ENCODE measurements at regions not wholly inside any gene's neighbourhood (a gene's known extent, or its start where the extent isn't known, plus 50 kb on each side); places are given as distances from the start of the nearest gene placed in this dataset.

DNA sequence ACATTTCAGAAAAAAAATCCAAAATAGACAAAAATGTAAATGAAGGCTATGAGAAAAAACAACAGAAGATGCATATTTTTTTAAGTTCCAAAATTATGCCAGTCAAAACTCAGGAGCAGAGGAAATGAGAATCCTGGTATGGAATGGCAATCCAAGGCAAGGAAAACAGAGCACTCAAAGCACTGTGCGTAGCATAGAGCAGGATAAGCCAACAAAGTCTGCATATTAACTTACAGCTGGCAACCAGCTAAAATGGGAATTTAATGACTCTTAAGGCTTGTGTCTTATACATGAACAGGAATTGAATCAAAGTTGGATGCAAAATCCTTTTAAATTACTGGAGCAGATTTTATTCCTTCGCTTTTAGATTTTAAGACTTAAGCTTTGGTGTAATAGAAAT, 203.5 kb upstream of the DAPK1 start:
- Mint-ChIP-seq H3K27me3 (ENCODE audit: low read depth) (no peaks in the 10 kb centered on the region), H3K4me1 (no peaks in the 10 kb centered on the region), H3K27ac (no peak overlapping the region), H3K4me3 (no peak overlapping the region), H3K9me3 (peaks cover 6 to 7% of the 10 kb centered on the region in 2 experiments; a peak in 4 of 5 replicates), H3K36me3 (ENCODE audit: insufficient read depth in 1 of 3, low read depth in 3 of 3) (no peaks in the 10 kb centered on the region; a peak in 2 of 7 replicates)
- no peak overlapping the region for H3K9ac ChIP-seq (ENCODE audit: extremely low read depth, insufficient read length, low read length)
- H3K4me2 ChIP-seq (ENCODE audit: insufficient read depth, insufficient read length, low read length) = no peak overlapping the region
- no CpG with 5 or more reads among the region's 2 CpGs for WGBS (ENCODE audit: extremely low coverage, insufficient read length, low lambda C conversion rate)
- no peak overlapping the region for H3K56ac ChIP-seq (ENCODE audit: insufficient read length, low read depth, low read length)
- no peak overlapping the region for H2BK20ac ChIP-seq (ENCODE audit: low read depth, low read length, poor library complexity, severe bottlenecking)
- no peak overlapping the region for H2BK15ac ChIP-seq (ENCODE audit: low read depth, low read length)
- no peak overlapping the region for H3K18ac ChIP-seq (ENCODE audit: insufficient read length, low read depth, low read length)
- no peak overlapping the region for H3K14ac ChIP-seq (ENCODE audit: insufficient read depth, low read length)
- no peak overlapping the region for H3K27ac ChIP-seq (ENCODE audit: insufficient read length, low read depth, low read length)
- no peak overlapping the region for H4K91ac ChIP-seq (ENCODE audit: insufficient read length, low read depth, low read length)
- H2AK5ac ChIP-seq (ENCODE audit: insufficient read length, low read length) = no peak overlapping the region
- no peaks in the 10 kb centered on the region for H3K27me3 ChIP-seq (ENCODE audit: insufficient read depth, low read length)
- no peak overlapping the region for H4K8ac ChIP-seq (replicated peaks; ENCODE audit: insufficient read length, low read depth, low read length)
- H4K5ac ChIP-seq (ENCODE audit: insufficient read length, low read depth, low read length) = no peak overlapping the region
- no peaks in the 10 kb centered on the region for H4K20me1 ChIP-seq (ENCODE audit: control insufficient read depth, insufficient read depth, insufficient read length)
- no peak overlapping the region for H3T11ph ChIP-seq (ENCODE audit: low read length)
- H3K79me2 ChIP-seq (ENCODE audit: insufficient read depth, low read length) = no peaks in the 10 kb centered on the region
- H2AFZ ChIP-seq (ENCODE audit: low read length) = no peak overlapping the region
- H3K9me3 ChIP-seq (ENCODE audit: control insufficient read depth, low read depth, low read length) = no peaks in the 10 kb centered on the region
- H3K23ac ChIP-seq (ENCODE audit: insufficient read length, low read depth, low read length) = no peak overlapping the region
- H3K79me1 ChIP-seq (ENCODE audit: insufficient read depth, low read depth, low read length, poor library complexity, severe bottlenecking) = no peaks in the 10 kb centered on the region
- TF ChIP-seq, protein P1, sequence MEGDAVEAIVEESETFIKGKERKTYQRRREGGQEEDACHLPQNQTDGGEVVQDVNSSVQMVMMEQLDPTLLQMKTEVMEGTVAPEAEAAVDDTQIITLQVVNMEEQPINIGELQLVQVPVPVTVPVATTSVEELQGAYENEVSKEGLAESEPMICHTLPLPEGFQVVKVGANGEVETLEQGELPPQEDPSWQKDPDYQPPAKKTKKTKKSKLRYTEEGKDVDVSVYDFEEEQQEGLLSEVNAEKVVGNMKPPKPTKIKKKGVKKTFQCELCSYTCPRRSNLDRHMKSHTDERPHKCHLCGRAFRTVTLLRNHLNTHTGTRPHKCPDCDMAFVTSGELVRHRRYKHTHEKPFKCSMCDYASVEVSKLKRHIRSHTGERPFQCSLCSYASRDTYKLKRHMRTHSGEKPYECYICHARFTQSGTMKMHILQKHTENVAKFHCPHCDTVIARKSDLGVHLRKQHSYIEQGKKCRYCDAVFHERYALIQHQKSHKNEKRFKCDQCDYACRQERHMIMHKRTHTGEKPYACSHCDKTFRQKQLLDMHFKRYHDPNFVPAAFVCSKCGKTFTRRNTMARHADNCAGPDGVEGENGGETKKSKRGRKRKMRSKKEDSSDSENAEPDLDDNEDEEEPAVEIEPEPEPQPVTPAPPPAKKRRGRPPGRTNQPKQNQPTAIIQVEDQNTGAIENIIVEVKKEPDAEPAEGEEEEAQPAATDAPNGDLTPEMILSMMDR (conservative IDR thresholded peaks at IDR 0.05) = no peak
- DNase-seq = no peak
- H3K23me2 ChIP-seq (ENCODE audit: insufficient read length, low read depth, low read length, poor library complexity, severe bottlenecking) = no peaks in the 10 kb centered on the region
- H2BK12ac ChIP-seq (ENCODE audit: insufficient read length, low read depth, low read length) = no peak overlapping the region
- no peak overlapping the region for H3K4ac ChIP-seq (ENCODE audit: low read depth, low read length)
- H3K4me1 ChIP-seq (ENCODE audit: insufficient read depth, low read length) = no peaks in the 10 kb centered on the region
- H2BK120ac ChIP-seq (ENCODE audit: low read depth, low read length, poor library complexity, severe bottlenecking) = no peak overlapping the region
- no peak overlapping the region for H2BK5ac ChIP-seq (ENCODE audit: insufficient read length, low read length)
